HepG2 (cell line): ENCODE measurements at regions not wholly inside any gene's neighbourhood (a gene's known extent, or its start where the extent isn't known, plus 50 kb on each side); places are given as distances from the start of the nearest gene placed in this dataset.

Experiments used
- CBX5 ChIP-seq: sonication (generic); formaldehyde crosslinking; IDR thresholded peaks from 2 replicates; pipeline ENCODE4 v1.4.0; 2020; ENCODE audit warnings: missing genetic modification reagents, borderline replicate concordance
- HHEX ChIP-seq: IDR thresholded peaks from 2 replicates; pipeline ENCODE4 v1.6.1; 2016; ENCODE audit warnings: control low read depth
- NFATC3 ChIP-seq: sonication (generic); formaldehyde crosslinking; IDR thresholded peaks from 2 replicates; pipeline ENCODE4 v1.5.1; 2020; ENCODE audit warnings: mild to moderate bottlenecking, missing genetic modification reagents
- POLR2A ChIP-seq, 2 experiments: IDR thresholded peaks; 2 replicates each; pipeline ENCODE4 v1.6.1; 2011; ENCODE audit warnings: low read depth in 2 of 2, low read length in 2 of 2, mild to moderate bottlenecking in 1 of 2, moderate library complexity in 1 of 2; ENCODE audit not compliant: insufficient read depth in 1 of 2
- TEAD2 ChIP-seq: sonication (generic); formaldehyde crosslinking; IDR thresholded peaks from 2 replicates; pipeline ENCODE4 v1.9.0; 2021; ENCODE audit warnings: missing genetic modification reagents
- ZFP1 ChIP-seq: IDR thresholded peaks from 2 replicates; pipeline ENCODE4 v1.6.1; 2016
- ZNF354B ChIP-seq: sonication (generic); formaldehyde crosslinking; IDR thresholded peaks from 2 replicates; pipeline ENCODE4 v1.8.0; 2022; ENCODE audit warnings: mild to moderate bottlenecking, missing genetic modification reagents
- TF ChIP-seq, protein P1 (sequence below): sonication (generic); formaldehyde crosslinking; IDR thresholded peaks from 2 replicates; pipeline ENCODE4 v1.8.0; 2022; ENCODE audit warnings: low read depth, missing genetic modification reagents

GRCh38 chr7:131882321-131882720, 325.9 kb upstream of the PODXL start:
- TF ChIP-seq HHEX (CRISPR knock-in tag): no peak
- TF ChIP-seq TEAD2 (CRISPR knock-in tag): no peak
- TF ChIP-seq CBX5 (CRISPR knock-in tag): no peak
- TF ChIP-seq, protein P1, sequence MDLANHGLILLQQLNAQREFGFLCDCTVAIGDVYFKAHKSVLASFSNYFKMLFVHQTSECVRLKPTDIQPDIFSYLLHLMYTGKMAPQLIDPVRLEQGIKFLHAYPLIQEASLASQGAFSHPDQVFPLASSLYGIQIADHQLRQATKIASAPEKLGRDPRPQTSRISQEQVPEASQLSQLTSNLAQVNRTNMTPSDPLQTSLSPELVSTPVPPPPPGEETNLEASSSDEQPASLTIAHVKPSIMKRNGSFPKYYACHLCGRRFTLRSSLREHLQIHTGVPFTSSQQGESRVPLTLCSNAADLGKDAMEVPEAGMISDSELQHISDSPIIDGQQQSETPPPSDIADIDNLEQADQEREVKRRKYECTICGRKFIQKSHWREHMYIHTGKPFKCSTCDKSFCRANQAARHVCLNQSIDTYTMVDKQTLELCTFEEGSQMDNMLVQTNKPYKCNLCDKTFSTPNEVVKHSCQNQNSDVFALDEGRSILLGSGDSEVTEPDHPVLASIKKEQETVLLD (CRISPR knock-in tag): no peak
- TF ChIP-seq ZNF354B (CRISPR knock-in tag): no peak
- no peak for TF ChIP-seq POLR2A (IDR thresholded peaks at IDR 0.05; ENCODE audit: insufficient read depth in 1 of 2, low read depth in 2 of 2, low read length in 2 of 2)
- no peak for TF ChIP-seq ZFP1 (CRISPR knock-in tag)
- no peak for TF ChIP-seq NFATC3 (CRISPR knock-in tag)
